ENCODE measurements at regions not wholly inside any gene's neighbourhood (a gene's known extent, or its start where the extent isn't known, plus 50 kb on each side); places are given as distances from the start of the nearest gene placed in this dataset.

DNA sequence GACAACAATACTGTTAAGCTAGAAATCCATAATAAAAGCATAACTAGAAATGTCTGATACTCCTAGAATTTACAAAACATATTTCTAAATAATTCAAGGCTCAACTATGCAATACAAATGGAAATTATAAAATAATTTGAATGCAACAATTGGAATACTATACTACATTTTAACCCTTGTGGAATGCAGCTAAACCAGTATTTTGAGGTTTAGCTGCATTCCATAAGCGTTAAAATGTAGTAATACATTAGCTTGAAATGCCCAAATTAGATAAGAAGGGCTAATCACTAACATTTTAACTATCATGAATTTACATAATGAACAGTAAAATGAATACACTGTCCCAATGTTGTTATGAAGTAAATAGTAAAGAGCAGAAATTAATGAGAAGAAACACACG lies 617.2 kb upstream of the CHORDC1 start:
- no peak for DNase-seq (ENCODE audit: low spot score)
- no peaks in the 10 kb centered on the region for H3K36me3 ChIP-seq
- H3K27ac ChIP-seq: no peak overlapping the region
- no peak overlapping the region for H3K4me3 ChIP-seq
- no peak for TF ChIP-seq CTCF (IDR thresholded peaks at IDR 0.05)
- no peaks in the 10 kb centered on the region for H3K4me1 ChIP-seq
- no peaks in the 10 kb centered on the region for H3K27me3 ChIP-seq
- no peaks in the 10 kb centered on the region for H3K9me3 ChIP-seq

GRCh38 chr11:90836031-90836430 lies 613.2 kb upstream of the CHORDC1 start:
- DNase-seq (ENCODE audit: low spot score): no peak
- Histone ChIP-seq H3K4me3 (no peak overlapping the region), H3K4me1 (no peaks in the 10 kb centered on the region), H3K27ac (no peak overlapping the region), H3K27me3 (no peaks in the 10 kb centered on the region), H3K9me3 (no peaks in the 10 kb centered on the region), H3K36me3 (no peaks in the 10 kb centered on the region)
- TF ChIP-seq CTCF (IDR thresholded peaks at IDR 0.05): no peak

DNA sequence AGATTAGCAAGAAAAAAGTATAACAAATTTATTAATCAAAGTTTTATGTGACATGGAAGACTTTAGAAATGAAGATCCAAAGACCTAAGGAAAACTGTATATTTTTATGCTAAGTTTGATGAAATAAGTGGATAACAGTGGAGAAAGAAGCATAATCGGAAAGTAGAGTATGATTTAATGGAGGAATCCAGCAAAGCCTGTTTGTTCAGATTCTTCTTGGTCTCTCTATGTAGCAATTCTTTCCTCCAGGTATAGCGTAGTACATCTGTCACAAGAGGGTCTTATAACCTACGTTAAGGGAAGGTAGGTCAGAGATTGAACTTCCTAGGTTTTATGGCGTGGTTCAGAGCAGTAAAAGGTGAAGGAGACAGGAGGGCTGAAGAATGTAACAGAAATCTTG lies 600.6 kb upstream of the CHORDC1 start:
- no peak for TF ChIP-seq CTCF (IDR thresholded peaks at IDR 0.05)
- no peak overlapping the region for H3K27ac ChIP-seq
- H3K36me3 ChIP-seq: no peaks in the 10 kb centered on the region
- no peaks in the 10 kb centered on the region for H3K4me1 ChIP-seq
- H3K4me3 ChIP-seq: no peak overlapping the region
- no peaks in the 10 kb centered on the region for H3K27me3 ChIP-seq
- DNase-seq (ENCODE audit: low spot score): no peak
- no peaks in the 10 kb centered on the region for H3K9me3 ChIP-seq

DNA sequence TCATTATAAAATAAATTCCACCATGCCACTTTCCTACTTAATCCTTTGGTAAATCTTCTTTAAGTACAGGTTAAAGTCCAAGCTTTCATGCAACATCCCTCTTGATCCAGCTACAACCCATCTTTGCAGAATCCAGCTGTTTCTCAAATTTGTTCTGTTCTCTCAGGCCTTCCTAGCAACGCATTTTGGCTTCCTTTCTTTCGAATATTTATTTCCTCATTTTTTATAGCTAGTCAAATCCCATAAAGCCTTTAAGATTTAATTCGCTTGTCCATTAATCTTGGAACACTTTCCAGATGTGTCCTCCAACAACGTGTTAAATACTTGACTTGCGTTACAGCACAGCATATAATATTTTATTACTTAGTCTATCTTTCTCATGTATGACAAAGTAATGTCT lies 600.1 kb upstream of the CHORDC1 start:
- H3K36me3 ChIP-seq: no peaks in the 10 kb centered on the region
- H3K27ac ChIP-seq: no peak overlapping the region
- H3K4me1 ChIP-seq: no peaks in the 10 kb centered on the region
- no peak overlapping the region for H3K4me3 ChIP-seq
- no peak for DNase-seq (ENCODE audit: low spot score)
- H3K27me3 ChIP-seq: no peaks in the 10 kb centered on the region
- TF ChIP-seq CTCF (IDR thresholded peaks at IDR 0.05): no peak
- H3K9me3 ChIP-seq: no peaks in the 10 kb centered on the region

DNA sequence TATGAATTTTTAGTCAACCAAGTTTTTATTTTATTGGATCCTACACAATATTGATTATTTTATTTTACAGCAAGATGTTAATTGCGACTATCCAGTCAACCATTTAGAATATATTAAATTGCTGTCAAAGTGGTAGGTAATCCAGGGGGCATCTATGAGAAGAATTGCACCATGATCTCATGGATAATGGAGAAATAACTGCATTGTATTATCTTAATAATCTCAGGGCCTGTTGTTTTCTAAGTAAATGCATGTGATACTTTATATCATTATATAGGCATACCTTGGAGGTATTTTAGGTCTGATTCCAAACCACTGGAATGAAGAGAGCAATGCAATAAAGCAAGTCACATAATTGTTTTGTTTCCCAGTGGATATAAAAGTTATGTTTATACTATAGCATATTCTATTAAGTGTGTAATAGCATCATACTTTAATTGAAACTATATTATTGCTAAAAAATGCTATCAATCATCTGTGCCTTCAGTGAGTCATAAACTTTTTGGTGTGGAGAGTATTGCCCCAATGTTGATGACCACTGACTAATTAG lies 595.4 kb upstream of the CHORDC1 start:
- Histone ChIP-seq H3K4me3 (no peak overlapping the region), H3K9me3 (no peaks in the 10 kb centered on the region), H3K27ac (no peak overlapping the region), H3K4me1 (no peaks in the 10 kb centered on the region), H3K27me3 (no peaks in the 10 kb centered on the region), H3K36me3 (no peaks in the 10 kb centered on the region)
- no peak for TF ChIP-seq CTCF (IDR thresholded peaks at IDR 0.05)
- no peak for DNase-seq (ENCODE audit: low spot score)

- TF ChIP-seq CTCF (IDR thresholded peaks at IDR 0.05): no peak
- Histone ChIP-seq H3K27ac (no peak overlapping the region), H3K9me3 (no peaks in the 10 kb centered on the region), H3K36me3 (no peaks in the 10 kb centered on the region), H3K4me3 (no peak overlapping the region), H3K4me1 (no peaks in the 10 kb centered on the region), H3K27me3 (no peaks in the 10 kb centered on the region)
- no peak for DNase-seq (ENCODE audit: low spot score)
These were observed 586.7 kb upstream of the CHORDC1 start for GRCh38 chr11:90809581-90809980.

All from right atrium auricular region (tissue), 2 donors.